Lung (tissue), 11 donors: ENCODE measurements at regions not wholly inside any gene's neighbourhood (a gene's known extent, or its start where the extent isn't known, plus 50 kb on each side); places are given as distances from the start of the nearest gene placed in this dataset.

ENCODE experiments used
- ATAC-seq: fragments of 200-7000 bp; cut with Tn5 transposase; one replicate; pipeline ENCODE4 v1.9.1; 2020; ENCODE audit warnings: moderate number of reproducible peaks; ENCODE audit not compliant: insufficient read depth, low FRiP score
- DNase-seq, 3 donors: peaks; one replicate each; pipeline ENCODE4 v3.0.0-alpha.2; 2013 to 2017
- H3K27ac ChIP-seq, 2 donors: one replicate each; pipeline ENCODE4 v1.5.1; 2013; ENCODE audit warnings: mild to moderate bottlenecking in 2 of 2, moderate library complexity in 2 of 2, control low read depth in 1 of 2, inconsistent platforms in 1 of 2, low read depth in 1 of 2, low read length in 1 of 2
- H3K27me3 ChIP-seq, 3 donors: one replicate each; pipeline ENCODE4 v1.5.1; 2013; ENCODE audit warnings: low read length in 2 of 3; ENCODE audit not compliant: control insufficient read depth in 3 of 3, insufficient read depth in 3 of 3
- H3K36me3 ChIP-seq, 4 donors: one replicate each; pipeline ENCODE4 v1.5.1; 2013; ENCODE audit warnings: low read length in 4 of 4, mild to moderate bottlenecking in 1 of 4, moderate library complexity in 1 of 4; ENCODE audit not compliant: control insufficient read depth in 4 of 4, insufficient read depth in 4 of 4
- H3K4me1 ChIP-seq, 5 donors: one replicate each; pipeline ENCODE4 v1.5.1; 2013; ENCODE audit warnings: low read length in 5 of 5, mild to moderate bottlenecking in 2 of 5, moderate library complexity in 1 of 5; ENCODE audit not compliant: control insufficient read depth in 5 of 5, insufficient read depth in 5 of 5
- H3K4me3 ChIP-seq: one replicate; pipeline ENCODE4 v1.5.1; 2013; ENCODE audit warnings: mild to moderate bottlenecking, control low read depth, moderate library complexity
- H3K9ac ChIP-seq, 2 donors: one replicate each; pipeline ENCODE4 v1.5.1; 2013; ENCODE audit warnings: low read length in 2 of 2, control low read depth in 1 of 2; ENCODE audit not compliant: insufficient read depth in 1 of 2
- H3K9me3 ChIP-seq, 4 donors: one replicate each; pipeline ENCODE4 v1.5.1; 2013; ENCODE audit warnings: low read length in 3 of 4, mild to moderate bottlenecking in 1 of 4, moderate library complexity in 1 of 4; ENCODE audit not compliant: control insufficient read depth in 4 of 4, insufficient read depth in 3 of 4
- CTCF ChIP-seq: IDR thresholded peaks from 2 replicates; pipeline ENCODE4 v1.5.1; 2012; ENCODE audit warnings: mild to moderate bottlenecking; ENCODE audit errors: control extremely low read depth, extremely low read depth
- WGBS, 2 donors: extraction: QIAGEN DNeasy Blood & Tissue Kit; methylation state at CpG; one replicate each; pipeline ENCODE4 v1.1.7; 2013; 5-methylcytosine and 5-hydroxymethylcytosine counted together
- donor health status: control.
- donor health status: control.
- donor health status: Bipolar disorder and iron deficiency.
- donor health status: healthy.
- donor health status: DM: yes; HTN: yes; CAD: no.

- Histone ChIP-seq H3K27me3 (no peaks in the 10 kb centered on the region), H3K4me3 (no peak overlapping the region), H3K27ac (no peak overlapping the region), H3K9me3 (peaks cover 0 to 6% (median 2%) of the 10 kb centered on the region in 4 donors), H3K36me3 (no peaks in the 10 kb centered on the region), H3K9ac (no peak overlapping the region), H3K4me1 (peaks cover 0 to 12% (median under 1%) of the 10 kb centered on the region in 5 donors)
- no peak for ATAC-seq
- no peak for TF ChIP-seq CTCF
- 90 to 93% methylated on average over 4 of the region's 4 CpGs for WGBS, 2 donors
- DNase-seq = no peak
Observed at GRCh38 chr6:168255283-168255881, 64.2 kb downstream of the DACT2 start.

- Histone ChIP-seq H3K9ac (no peak overlapping the region), H3K4me3 (no peak overlapping the region), H3K9me3 (peaks cover 0 to 4% (median 2%) of the 10 kb centered on the region in 4 donors), H3K4me1 (peaks cover 0 to 19% (median 7%) of the 10 kb centered on the region in 5 donors), H3K27me3 (no peaks in the 10 kb centered on the region), H3K27ac (no peak overlapping the region), H3K36me3 (no peaks in the 10 kb centered on the region)
- no peak for TF ChIP-seq CTCF
- ATAC-seq (no peak), DNase-seq (no peak)
- WGBS, 2 donors = 82 to 96% methylated on average over 4 of the region's 4 CpGs
Observed at GRCh38 chr6:168252267-168252666, 67.3 kb downstream of the DACT2 start.

GRCh38 chr6:168250250-168250649, 69.3 kb downstream of the DACT2 start:
- no peak overlapping the region for H3K4me3 ChIP-seq
- peaks cover 0 to 3% (median under 1%) of the 10 kb centered on the region in 4 donors for H3K9me3 ChIP-seq
- H3K9ac ChIP-seq = no peak overlapping the region
- no peaks in the 10 kb centered on the region for H3K27me3 ChIP-seq
- WGBS, 2 donors = 92 to 94% methylated on average over 11 of the region's 11 CpGs
- TF ChIP-seq CTCF = no peak
- no peak overlapping the region for H3K27ac ChIP-seq
- no peak for ATAC-seq
- peaks cover 0 to 30% (median 7%) of the 10 kb centered on the region in 5 donors for H3K4me1 ChIP-seq
- no peak for DNase-seq
- H3K36me3 ChIP-seq = no peaks in the 10 kb centered on the region

- ATAC-seq = no peak
Observed at GRCh38 chr6:168249746-168250145, 69.8 kb downstream of the DACT2 start.

More at GRCh38 chr6:168249746-168250145, 69.8 kb downstream of the DACT2 start:
- Histone ChIP-seq H3K4me3 (no peak overlapping the region), H3K36me3 (no peaks in the 10 kb centered on the region), H3K9me3 (no peaks in the 10 kb centered on the region), H3K27me3 (no peaks in the 10 kb centered on the region), H3K9ac (no peak overlapping the region), H3K4me1 (peaks cover 0 to 30% (median 7%) of the 10 kb centered on the region in 5 donors), H3K27ac (no peak overlapping the region)
- no peak for TF ChIP-seq CTCF
- DNase-seq = no peak
- WGBS, 2 donors = 89 to 96% methylated on average over 13 of the region's 13 CpGs
